ENCODE measurements at regions not wholly inside any gene's neighbourhood (a gene's known extent, or its start where the extent isn't known, plus 50 kb on each side); places are given as distances from the start of the nearest gene placed in this dataset.

DNA sequence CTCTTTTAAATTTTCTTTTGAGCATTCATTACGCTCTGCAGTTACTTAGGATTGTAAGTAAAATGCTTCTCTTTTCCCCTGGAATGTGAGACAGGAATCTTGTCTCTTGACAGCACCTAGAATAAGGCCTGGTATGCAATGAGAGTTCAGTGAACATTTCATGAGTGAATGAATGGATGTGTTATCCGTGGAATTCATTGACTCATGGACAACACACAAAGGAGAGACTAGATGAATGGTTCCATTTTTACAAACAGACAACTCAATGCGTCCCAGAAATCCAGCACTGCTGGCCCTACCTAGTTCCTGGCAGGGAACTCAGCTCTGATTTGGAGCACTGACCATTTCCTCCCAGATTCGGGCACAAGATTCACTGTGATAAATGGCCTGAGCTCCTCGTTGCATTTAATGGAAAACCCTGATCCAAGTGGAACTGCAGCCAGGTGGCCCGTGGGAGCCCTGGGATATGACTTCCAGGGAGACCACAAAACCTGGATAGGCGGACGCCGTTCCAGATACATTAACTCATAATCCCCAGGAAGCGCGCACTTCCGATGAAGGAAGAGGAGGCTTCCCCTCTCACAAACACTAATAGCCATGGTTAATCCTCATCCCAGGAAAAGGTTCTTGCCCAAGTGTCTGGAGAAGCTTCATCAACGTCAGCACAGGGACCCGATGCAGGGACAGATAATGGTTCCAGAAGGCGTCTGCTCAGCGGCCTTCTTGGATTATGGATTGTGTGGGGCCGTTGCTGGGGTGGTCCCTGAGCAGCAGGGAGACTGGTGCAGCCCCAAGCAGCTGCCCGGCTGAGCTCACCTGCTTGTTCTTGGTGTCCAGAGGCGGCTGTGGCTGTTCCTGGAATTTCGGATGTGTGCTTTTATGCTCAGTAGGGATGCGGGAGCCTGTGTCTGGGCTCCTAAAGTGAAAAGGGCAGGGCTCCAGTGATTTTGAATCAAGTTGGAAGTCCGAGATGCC lies 211.1 kb upstream of the TSHZ3 start:
- 75 to 76% methylated on average over 22 of the region's 22 CpGs for WGBS, 2 donors
- Histone ChIP-seq H3K4me1 (ENCODE audit: control insufficient read depth in 5 of 5, insufficient read depth in 5 of 5, low read length in 5 of 5) (no peaks in the 10 kb centered on the region), H3K36me3 (ENCODE audit: control insufficient read depth in 4 of 4, insufficient read depth in 4 of 4, low read length in 4 of 4) (no peaks in the 10 kb centered on the region), H3K9me3 (ENCODE audit: control insufficient read depth in 4 of 4, insufficient read depth in 3 of 4, low read length in 3 of 4) (peaks cover 0 to 7% (median 0%) of the 10 kb centered on the region in 4 donors), H3K27me3 (ENCODE audit: control insufficient read depth in 3 of 3, insufficient read depth in 3 of 3, low read length in 2 of 3) (no peaks in the 10 kb centered on the region), H3K4me3 (no peak overlapping the region), H3K9ac (ENCODE audit: insufficient read depth in 1 of 2, low read length in 2 of 2) (no peak overlapping the region), H3K27ac (ENCODE audit: low read depth in 1 of 2, low read length in 1 of 2) (no peak overlapping the region)
- ATAC-seq (ENCODE audit: insufficient read depth, low FRiP score) (no peak), DNase-seq (no peak)
- TF ChIP-seq, protein P1, sequence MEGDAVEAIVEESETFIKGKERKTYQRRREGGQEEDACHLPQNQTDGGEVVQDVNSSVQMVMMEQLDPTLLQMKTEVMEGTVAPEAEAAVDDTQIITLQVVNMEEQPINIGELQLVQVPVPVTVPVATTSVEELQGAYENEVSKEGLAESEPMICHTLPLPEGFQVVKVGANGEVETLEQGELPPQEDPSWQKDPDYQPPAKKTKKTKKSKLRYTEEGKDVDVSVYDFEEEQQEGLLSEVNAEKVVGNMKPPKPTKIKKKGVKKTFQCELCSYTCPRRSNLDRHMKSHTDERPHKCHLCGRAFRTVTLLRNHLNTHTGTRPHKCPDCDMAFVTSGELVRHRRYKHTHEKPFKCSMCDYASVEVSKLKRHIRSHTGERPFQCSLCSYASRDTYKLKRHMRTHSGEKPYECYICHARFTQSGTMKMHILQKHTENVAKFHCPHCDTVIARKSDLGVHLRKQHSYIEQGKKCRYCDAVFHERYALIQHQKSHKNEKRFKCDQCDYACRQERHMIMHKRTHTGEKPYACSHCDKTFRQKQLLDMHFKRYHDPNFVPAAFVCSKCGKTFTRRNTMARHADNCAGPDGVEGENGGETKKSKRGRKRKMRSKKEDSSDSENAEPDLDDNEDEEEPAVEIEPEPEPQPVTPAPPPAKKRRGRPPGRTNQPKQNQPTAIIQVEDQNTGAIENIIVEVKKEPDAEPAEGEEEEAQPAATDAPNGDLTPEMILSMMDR (IDR thresholded peaks at IDR 0.05; ENCODE audit: control extremely low read depth, extremely low read depth), result no peak

DNA sequence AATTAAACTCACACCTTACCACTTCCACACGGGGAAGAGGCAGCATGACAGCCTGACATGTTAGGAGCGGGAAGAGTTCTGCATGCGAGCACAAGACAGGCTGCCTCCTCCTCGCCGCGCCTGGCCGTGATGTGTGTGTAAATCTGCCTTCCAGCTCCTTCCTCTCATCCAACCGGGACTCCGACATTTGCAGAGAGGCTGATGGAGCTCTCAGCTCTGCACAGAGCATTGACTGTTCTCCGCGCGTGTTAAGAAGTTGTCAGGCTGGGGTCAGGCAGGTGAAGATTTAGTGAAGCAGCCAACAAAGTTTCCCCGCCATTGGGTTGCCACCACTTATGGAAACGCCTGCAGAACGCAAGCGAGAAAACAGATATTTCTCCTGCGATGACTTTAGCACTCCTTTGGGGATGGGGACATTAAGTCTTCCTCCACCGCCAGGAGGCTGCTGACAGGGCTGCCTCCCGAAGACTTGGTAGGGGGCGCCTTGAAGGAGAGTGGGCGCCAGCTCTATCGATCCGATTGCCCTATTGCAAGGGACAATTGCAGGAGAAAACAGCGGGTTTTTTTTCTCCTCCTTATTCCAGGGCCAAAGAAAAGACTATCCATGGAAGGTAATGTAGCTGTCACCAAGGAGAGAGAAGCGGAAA lies 213.9 kb upstream of the TSHZ3 start:
- ATAC-seq (ENCODE audit: insufficient read depth, low FRiP score), result no peak
- TF ChIP-seq, protein P1 (IDR thresholded peaks at IDR 0.05; ENCODE audit: control extremely low read depth, extremely low read depth), result no peak
- H3K4me1 ChIP-seq (ENCODE audit: control insufficient read depth in 5 of 5, insufficient read depth in 5 of 5, low read length in 5 of 5), result no peaks in the 10 kb centered on the region

DNA sequence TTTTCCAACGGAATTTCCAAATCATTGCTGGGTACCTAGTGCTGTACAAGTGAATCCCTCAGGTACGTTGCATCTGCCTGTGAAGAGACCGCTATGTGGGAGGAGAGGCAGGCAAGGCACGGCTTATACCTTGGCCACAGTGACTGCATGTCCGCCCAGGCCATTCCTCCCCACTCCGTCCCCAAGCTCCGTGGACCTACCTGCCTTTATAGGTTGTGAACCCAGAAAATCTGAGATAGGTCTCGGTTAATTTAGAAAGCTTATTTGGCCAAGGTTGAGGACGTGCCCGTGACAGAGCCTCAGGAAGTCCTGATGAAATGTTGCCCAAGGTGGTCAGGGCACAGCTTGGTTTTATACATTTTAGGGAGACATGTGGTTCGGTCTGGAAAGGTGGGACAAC lies 218.5 kb upstream of the TSHZ3 start:
- Histone ChIP-seq H3K27ac (ENCODE audit: low read depth in 1 of 2, low read length in 1 of 2) (no peak overlapping the region), H3K36me3 (ENCODE audit: control insufficient read depth in 4 of 4, insufficient read depth in 4 of 4, low read length in 4 of 4) (no peaks in the 10 kb centered on the region), H3K27me3 (ENCODE audit: control insufficient read depth in 3 of 3, insufficient read depth in 3 of 3, low read length in 2 of 3) (no peaks in the 10 kb centered on the region), H3K9me3 (ENCODE audit: control insufficient read depth in 4 of 4, insufficient read depth in 3 of 4, low read length in 3 of 4) (peaks cover 0 to 3% (median 0%) of the 10 kb centered on the region in 4 donors), H3K4me3 (no peak overlapping the region), H3K4me1 (ENCODE audit: control insufficient read depth in 5 of 5, insufficient read depth in 5 of 5, low read length in 5 of 5) (no peaks in the 10 kb centered on the region), H3K9ac (ENCODE audit: insufficient read depth in 1 of 2, low read length in 2 of 2) (no peak overlapping the region)
- 89 to 91% methylated on average over 11 of the region's 11 CpGs for WGBS, 2 donors
- TF ChIP-seq, protein P1 (IDR thresholded peaks at IDR 0.05; ENCODE audit: control extremely low read depth, extremely low read depth), result no peak
- ATAC-seq (ENCODE audit: insufficient read depth, low FRiP score) (no peak), DNase-seq (no peak)

More for the DNA sequence above, 213.9 kb upstream of the TSHZ3 start:
- Histone ChIP-seq H3K4me3 (no peak overlapping the region), H3K27ac (ENCODE audit: low read depth in 1 of 2, low read length in 1 of 2) (no peak overlapping the region), H3K27me3 (ENCODE audit: control insufficient read depth in 3 of 3, insufficient read depth in 3 of 3, low read length in 2 of 3) (no peaks in the 10 kb centered on the region), H3K36me3 (ENCODE audit: control insufficient read depth in 4 of 4, insufficient read depth in 4 of 4, low read length in 4 of 4) (no peaks in the 10 kb centered on the region), H3K9ac (ENCODE audit: insufficient read depth in 1 of 2, low read length in 2 of 2) (no peak overlapping the region), H3K9me3 (ENCODE audit: control insufficient read depth in 4 of 4, insufficient read depth in 3 of 4, low read length in 3 of 4) (peaks cover 0 to 9% (median 0%) of the 10 kb centered on the region in 4 donors)
- WGBS, 2 donors, result 94% methylated on average over 25 of the region's 25 CpGs
- no peak for DNase-seq

Data from lung (tissue), 11 donors.